HG03558 (cell line): ENCODE measurements at regions not wholly inside any gene's neighbourhood (a gene's known extent, or its start where the extent isn't known, plus 50 kb on each side); places are given as distances from the start of the nearest gene placed in this dataset.
"Not testable (repeated sequence)": the region's sequence is repeated elsewhere in the genome, so short reads cannot be mapped to it uniquely, and the experiment has no call there.

Experiments
- ATAC-seq: cut with Tn5 transposase; IDR thresholded peaks from one replicate; pipeline ENCODE4 v1.9.1; 2021; ENCODE audit warnings: moderate number of reproducible peaks; ENCODE audit not compliant: unreplicated experiment; ENCODE audit errors: extremely low read depth

- not testable (repeated sequence) for ATAC-seq
Measured at GRCh38 chr6:60799146-60799545, 1486.9 kb downstream of the KHDRBS2 start.

DNA sequence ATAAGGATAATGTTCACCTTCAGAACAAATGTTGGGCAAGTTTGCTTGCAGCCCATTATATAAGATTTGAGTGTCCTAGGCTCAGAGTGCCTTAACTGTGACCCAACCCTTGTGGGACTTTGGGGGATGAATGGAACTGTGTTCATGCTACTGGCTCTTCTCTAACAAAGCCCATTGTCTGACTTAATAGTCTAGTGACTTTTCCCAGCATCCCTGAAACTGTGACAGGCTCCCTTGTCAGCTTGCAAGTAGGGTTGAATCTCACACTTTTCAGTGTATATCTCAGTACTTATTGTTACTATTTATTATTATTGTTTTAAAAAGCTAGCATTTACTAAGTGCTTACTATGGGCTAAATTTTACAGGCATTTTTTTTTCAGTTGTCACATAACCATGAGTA, 1488.2 kb downstream of the KHDRBS2 start:
- not testable (repeated sequence) for ATAC-seq

DNA sequence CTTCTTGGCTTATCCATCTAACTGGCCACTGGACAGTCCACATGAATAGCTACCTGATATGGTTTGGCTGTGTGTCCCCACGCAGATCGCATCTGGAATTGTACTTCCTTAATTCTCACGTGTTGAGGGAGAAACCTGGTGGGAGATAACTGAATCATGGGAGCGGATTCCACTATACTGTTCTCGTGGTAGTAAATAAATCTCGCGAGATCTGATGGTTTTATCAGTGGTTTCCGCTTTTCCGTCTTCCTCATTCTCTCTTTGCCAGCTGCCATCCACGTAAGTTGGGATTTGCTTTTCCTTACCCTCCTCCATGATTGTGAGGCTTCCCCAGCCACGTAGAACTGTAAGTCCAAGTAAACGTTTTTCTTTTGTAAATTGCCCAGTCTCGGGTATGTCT, 1496.4 kb downstream of the KHDRBS2 start:
- not testable (repeated sequence) for ATAC-seq

GRCh38 chr6:60782698-60783464, 1503.1 kb downstream of the KHDRBS2 start:
- ATAC-seq: not testable (repeated sequence)

DNA sequence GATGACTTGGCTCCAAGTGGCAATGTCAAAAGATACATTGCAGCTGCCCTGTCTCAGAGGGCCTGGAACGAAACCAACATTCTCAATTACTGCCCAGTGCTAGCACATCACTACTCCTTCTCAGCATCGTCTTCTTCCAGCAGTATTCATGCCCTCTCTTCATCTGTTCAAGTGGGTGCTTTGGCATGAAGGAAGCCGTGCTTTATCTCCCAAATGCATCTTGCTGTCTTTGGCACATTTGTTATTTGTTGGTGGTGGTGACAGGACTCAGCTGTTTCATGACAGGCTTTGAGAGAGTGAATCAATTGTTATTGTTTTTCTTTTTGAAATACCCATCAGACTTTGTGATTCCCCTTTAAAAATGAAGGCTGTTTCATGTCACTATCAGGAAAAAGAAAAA, 1506.4 kb downstream of the KHDRBS2 start:
- not testable (repeated sequence) for ATAC-seq

GRCh38 chr6:60767791-60768499, 1518.1 kb downstream of the KHDRBS2 start:
- ATAC-seq: not testable (repeated sequence)

DNA sequence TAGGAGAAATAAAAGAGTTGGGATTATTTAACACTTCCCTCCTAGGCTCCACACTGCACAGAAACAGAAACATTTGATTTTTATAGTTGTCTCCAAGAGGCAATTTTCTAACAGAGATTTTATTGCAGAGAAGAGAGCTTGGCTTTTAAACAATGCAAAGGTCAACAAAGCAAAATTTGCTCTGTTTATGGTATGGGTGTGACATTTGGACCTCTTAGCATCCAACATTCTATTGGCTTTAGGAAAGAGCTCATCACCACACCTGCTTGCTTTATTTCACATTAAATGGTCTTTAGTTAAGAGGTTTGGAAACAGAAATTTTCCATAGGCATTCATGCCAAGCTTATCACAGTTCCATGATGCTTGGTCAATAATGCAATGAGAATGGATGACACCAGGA, 1520.7 kb downstream of the KHDRBS2 start:
- not testable (repeated sequence) for ATAC-seq

DNA sequence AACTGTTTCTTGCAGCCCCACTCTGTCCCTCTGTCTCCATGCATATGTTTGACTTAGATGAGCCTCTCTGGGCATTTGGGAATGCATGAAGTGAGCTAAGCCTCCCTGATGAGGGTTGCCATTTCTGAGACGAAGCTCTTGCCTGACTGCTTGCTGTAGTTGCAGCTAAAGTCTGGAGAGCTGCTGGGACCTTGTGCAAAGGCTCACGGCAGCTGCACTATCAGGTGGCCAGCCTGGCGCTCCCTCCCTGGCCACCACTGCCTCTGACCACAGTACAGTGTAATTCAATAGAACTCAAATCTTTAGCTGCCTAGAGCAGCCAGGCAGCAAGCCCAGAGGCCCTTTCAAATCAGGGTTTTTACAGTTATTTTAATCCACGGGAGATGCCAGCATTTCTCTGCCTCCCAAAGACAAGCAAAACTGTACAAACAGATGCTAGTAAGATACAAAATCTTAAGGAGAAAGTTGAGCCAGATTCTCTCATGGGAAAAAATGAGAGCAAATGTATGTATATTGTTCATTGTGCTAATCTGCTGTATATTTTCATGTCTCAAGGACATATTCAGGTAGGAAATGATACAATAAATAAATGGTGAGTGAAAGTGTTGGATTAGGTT, 1522.5 kb downstream of the KHDRBS2 start:
- ATAC-seq: not testable (repeated sequence)

DNA sequence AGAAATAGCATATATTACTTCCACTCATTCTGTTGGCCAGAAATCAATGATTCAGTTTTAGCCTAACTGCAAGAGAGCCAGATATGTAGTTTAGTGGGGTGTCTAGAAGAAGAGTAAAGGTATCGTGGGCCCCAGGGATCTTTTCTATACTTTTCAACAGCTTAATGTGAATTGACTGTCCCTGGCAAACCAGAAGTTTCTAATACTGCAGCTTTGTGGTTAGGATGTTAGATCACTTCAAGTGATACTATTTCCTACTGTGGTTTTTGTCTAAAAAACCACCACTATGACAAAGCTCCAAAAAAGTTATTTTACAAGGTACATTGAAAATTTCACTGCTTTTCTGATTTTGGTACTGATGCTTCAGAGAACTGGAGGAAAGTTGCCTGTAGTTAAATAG, 1525.1 kb downstream of the KHDRBS2 start:
- ATAC-seq: not testable (repeated sequence)

DNA sequence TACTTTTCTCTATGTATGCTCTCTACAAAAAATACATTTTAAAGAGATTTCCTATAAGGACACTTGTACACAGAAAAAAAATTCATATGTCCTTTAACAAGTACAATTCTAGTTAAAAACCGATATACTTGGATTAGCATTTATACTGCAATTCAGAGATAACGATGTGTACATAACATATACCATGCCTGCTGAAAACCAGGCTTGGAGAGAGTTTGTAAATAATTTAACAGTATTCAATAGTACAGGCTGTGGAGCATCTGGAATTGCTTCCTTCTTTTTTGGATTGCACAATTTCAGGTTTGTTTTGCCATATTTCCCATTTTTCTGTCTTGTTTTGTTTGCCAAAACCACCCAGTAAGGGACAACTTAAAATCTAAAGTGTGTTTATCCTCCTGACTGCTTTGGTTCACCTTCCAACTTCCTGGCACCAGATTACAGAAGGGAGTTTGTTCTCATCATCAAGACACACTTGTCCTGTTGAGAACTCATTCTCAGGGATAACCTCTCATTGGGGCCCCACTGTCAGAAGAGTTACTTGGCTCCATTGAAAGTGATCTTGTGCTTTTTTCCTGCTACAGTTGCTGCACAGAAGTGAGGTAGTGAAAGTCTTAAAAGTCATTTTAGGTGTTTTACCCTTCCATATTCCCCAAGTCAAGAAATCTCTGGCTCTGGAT, 1526.7 kb downstream of the KHDRBS2 start:
- ATAC-seq: not testable (repeated sequence)

DNA sequence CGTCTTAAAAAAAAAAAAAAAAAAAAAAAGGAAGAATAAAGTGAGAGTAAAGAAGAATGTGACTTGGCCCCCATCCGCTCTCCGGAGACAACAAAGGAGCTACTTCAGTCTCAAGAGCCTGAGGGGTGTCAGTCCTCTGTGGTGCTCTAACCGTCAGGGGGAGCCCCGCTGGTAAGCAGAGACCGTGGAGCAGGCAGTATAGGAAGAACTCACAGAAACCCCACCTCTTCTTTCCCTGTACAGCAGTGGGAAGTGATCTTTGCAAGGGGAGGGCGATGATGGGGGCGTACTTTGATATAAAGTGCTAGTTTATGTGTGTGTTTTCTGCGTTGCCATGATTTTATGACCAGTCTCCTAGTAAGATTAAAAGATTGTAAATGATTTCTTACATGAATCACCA, 1527.3 kb downstream of the KHDRBS2 start:
- ATAC-seq: not testable (repeated sequence)

DNA sequence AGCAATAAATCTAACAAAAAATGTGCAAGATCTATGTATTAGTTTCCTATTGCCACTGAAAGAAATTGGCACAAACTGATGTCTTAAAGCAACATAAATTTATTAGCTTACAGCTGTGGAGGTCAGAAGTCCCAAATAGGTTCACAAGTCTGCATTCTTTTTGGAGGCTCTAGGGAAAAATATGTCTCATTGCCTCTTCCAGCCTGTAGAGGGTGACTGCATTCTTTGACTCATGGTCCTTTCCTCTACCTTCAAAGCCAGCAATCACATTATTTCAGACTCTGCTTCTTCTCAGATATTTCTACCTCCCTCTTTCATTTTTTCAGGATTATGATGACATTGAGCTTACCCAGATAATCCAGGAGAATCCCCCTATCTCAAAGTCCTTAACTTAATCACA, 1531.1 kb downstream of the KHDRBS2 start:
- no peak for ATAC-seq

DNA sequence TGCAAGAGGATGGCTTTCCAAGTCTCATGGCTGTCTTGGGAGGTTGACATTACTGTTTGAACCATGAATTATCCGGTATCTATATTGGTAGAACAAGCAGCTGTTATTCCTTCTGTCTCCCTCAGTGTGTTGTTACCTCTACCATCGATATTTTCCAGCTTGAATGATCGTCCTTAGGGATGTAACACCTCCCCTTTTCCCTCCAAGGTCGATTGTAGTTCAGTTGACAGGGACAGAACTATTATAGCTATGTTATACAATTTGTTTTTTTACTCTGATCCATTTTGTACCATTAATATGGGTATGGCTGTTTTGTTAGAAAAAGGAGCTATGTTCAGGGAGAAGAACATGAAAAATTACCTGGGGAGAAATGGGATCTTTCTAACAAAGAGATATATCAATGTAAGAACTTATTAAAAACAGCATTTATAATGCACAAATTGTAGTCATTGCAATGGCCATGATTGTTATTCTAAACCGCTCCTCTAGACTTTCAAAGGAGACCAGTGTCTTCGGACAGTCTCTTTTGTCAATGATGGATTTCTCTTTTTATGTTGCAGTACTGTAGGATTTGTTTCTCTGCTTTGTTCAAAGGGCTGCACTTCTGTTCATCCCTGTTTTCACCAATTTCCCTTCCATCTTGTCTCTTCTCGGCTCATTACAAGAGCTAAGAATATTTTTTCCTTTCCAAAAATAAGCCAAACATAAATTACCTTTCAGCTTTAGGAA, 1535.5 kb downstream of the KHDRBS2 start:
- ATAC-seq: not testable (repeated sequence)

- ATAC-seq: not testable (repeated sequence)
Measured at GRCh38 chr6:60747765-60748556, 1538.1 kb downstream of the KHDRBS2 start.

DNA sequence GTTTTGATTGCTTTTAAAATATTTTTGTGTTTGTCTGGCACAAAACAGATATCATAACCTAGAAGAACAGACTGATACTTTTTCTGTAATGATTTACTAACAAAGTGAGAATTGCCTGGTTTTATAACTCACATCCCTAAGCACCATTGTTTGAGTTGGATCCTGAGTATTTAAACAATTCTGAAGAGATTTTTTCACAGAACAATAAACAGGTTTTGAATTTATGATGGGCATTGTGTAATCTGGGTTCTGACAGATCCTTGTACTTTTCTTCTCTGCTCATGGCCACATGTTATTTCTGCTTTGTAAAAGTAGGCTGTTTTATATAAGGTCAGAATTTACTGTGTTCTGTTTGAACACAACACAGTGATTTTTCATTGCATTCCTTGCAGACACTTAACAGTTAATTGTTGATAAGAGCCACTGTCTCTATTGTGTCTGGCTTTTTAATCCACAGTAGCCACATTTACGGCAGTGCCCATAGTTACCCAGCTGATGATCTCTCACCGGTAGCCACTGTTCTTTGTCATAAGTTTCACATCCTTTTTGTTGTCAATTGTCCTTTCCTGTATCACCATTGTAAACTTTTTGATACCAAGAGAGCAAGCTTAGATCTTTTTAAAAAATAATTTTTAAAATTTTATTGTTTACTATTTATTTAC, 1548.1 kb downstream of the KHDRBS2 start:
- ATAC-seq: peak; percentile 83

DNA sequence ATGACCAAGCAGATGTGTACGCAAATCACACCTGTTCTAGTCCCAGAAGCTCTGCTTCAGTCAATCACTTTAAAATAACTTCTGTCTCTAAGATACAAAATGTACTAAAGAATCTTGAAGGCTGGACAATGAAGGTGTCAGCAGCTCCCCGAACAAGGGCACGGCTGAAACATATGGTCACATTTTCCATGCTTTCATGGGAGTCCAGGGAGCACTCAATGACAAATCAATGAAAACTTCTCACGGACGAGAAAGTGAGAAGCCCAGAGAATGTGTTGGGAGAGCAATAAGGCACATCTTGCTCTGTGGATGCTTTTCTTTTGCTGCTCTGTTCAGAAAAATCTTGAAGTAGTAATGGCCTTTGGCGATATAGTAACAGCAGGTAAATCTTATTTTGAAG, 1548.7 kb downstream of the KHDRBS2 start:
- ATAC-seq: not testable (repeated sequence)

DNA sequence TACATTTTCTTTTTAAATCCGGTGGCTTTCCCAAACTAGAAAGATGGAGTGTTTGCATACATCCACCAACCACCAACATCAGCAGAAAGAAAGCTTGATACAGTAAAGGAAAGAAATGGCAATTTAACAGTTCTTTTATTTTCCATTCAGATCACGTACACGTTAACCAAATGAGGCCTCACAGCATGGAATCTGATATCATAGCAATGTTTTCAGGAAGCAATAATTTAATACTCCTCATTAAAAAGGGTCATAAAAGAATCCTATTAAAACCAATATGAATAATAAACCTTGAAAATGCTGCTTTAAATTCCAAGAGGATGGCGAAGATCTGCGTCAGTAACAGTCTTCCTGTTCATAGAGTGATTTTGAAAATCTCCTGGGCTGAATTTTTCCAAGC, 1562.1 kb downstream of the KHDRBS2 start:
- not testable (repeated sequence) for ATAC-seq

DNA sequence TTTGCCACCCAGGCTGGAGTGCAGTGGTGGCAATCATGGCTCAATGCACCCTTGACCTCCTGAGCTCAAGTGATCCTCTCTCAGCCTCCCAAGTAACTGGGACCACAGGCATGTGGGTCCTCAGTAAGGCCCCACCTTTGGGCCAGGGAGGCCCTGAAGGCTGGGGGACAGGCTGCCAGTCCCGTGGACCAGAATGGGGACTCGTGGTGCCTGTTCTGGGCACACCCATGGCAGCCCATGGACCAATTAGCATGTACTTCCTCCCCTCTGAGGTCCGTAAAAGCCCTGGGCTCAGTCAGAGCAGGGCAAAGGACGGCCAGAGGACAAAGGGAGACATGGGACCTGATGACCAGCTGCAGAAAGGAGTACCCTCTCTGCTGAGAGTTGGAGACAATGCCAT, 1590.8 kb downstream of the KHDRBS2 start:
- no peak for ATAC-seq

DNA sequence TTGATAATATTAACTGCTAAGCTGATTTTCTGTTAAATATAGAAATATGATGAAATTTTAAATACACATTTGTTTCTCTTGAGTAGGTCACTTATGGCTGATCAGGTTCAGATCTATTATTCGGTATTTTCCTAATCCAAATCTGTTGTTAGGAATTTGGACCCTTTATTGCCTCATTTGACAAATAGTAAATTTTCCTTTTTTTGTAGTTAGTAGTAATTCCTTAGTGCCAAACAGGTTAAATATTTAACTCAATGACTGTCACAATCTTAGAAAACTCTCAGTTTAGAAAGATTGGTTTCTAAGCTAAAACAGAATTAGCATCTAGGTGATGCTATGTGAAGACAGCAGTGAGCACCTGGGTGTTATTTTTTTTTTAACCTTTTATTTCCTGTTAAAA, 1598.9 kb downstream of the KHDRBS2 start:
- ATAC-seq: no peak
